Neural crest cell (in vitro differentiated cells): ENCODE measurements at regions not wholly inside any gene's neighbourhood (a gene's known extent, or its start where the extent isn't known, plus 50 kb on each side); places are given as distances from the start of the nearest gene placed in this dataset.

Source experiments
- DNase-seq: peaks from one replicate; pipeline ENCODE4 v3.0.0; 2021; ENCODE audit warnings: low read depth, mixed read lengths, low spot score
- H3K27ac Mint-ChIP-seq: one replicate; pipeline ENCODE4 v1.8.0; 2021; ENCODE audit warnings: mild to moderate bottlenecking, mixed read lengths; ENCODE audit not compliant: unreplicated experiment
- H3K27me3 Mint-ChIP-seq: 2 replicates; pipeline ENCODE4 v1.8.0; 2021; ENCODE audit warnings: low read depth, mild to moderate bottlenecking, mixed read lengths
- H3K36me3 Mint-ChIP-seq: 2 replicates; pipeline ENCODE4 v1.8.0; 2021; ENCODE audit warnings: low read depth, mild to moderate bottlenecking, mixed read lengths
- H3K4me1 Mint-ChIP-seq: 2 replicates; pipeline ENCODE4 v1.8.0; 2021; ENCODE audit warnings: mixed read lengths
- H3K4me3 Mint-ChIP-seq: one replicate; pipeline ENCODE4 v1.8.0; 2021; ENCODE audit warnings: mild to moderate bottlenecking, mixed read lengths
- H3K9me3 Mint-ChIP-seq: 2 replicates; pipeline ENCODE4 v1.8.0; 2021; ENCODE audit warnings: mixed read lengths
- TF ChIP-seq, protein P1 (sequence below): fragments of 200-600 bp; sonication (generic); conservative IDR thresholded peaks from 2 replicates; pipeline ENCODE4 v1.5.0; 2021; ENCODE audit warnings: antibody characterized with exemption, mild to moderate bottlenecking

DNA sequence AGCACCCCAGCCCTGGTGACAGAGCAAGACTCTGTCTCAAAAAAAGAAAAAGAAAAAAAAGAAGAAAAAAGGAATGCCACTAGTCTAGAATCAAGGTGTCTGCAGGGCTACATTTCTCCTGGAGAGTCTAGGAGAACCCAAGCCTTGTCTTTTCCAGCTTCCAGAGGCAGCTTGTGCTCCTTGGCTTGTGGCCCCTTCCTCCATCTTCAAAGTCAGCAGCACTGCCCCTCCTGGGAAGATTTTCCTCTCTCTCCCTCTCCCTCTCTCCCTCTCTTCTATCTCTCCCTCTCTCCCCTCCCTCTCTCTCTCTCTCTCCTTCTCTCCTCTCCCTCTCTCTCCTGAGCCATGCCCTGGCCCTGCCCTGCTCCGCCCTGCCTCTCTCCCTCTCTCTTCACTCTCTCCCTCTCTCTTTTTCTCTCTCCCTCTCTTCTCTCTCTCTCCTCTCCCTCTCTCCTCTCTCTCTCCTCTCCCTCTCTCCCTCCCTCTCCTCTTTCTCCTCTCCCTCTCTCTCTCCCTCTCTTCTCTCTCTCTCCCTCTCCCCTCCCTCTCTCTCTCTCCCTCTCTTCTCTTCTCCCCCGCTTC, 97.7 kb upstream of the FGF3 start:
- Mint-ChIP-seq H3K9me3 (no peaks in the 10 kb centered on the region), H3K36me3 (no peaks in the 10 kb centered on the region), H3K4me1 (peaks cover 3% of the 10 kb centered on the region), H3K27ac (no peak overlapping the region), H3K4me3 (no peak overlapping the region), H3K27me3 (peaks cover 36% of the 10 kb centered on the region)
- no peak for DNase-seq
- TF ChIP-seq, protein P1, sequence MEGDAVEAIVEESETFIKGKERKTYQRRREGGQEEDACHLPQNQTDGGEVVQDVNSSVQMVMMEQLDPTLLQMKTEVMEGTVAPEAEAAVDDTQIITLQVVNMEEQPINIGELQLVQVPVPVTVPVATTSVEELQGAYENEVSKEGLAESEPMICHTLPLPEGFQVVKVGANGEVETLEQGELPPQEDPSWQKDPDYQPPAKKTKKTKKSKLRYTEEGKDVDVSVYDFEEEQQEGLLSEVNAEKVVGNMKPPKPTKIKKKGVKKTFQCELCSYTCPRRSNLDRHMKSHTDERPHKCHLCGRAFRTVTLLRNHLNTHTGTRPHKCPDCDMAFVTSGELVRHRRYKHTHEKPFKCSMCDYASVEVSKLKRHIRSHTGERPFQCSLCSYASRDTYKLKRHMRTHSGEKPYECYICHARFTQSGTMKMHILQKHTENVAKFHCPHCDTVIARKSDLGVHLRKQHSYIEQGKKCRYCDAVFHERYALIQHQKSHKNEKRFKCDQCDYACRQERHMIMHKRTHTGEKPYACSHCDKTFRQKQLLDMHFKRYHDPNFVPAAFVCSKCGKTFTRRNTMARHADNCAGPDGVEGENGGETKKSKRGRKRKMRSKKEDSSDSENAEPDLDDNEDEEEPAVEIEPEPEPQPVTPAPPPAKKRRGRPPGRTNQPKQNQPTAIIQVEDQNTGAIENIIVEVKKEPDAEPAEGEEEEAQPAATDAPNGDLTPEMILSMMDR, result no peak

DNA sequence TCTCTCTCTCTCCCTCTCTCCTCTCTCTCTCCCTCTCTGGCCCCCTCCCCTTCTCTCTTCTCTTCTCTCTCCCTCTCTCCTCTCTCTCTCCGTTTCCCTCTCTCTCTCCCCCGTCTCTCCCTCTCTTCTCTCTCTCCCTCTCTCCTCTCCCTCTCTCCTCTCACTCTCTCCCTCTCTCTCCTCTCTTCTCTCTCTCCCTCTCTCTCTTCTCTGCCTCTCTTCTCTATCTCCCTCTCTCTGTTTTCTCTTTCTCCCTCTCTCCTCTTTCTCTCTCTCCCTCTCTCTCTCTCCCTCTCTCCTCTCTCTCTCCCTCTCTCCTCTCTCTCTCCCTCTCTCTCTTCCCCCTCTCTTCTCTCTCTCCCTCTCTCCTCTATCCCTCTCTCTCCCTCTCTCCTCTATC, 98.3 kb upstream of the FGF3 start:
- Mint-ChIP-seq H3K27ac (no peak overlapping the region), H3K27me3 (peaks cover 36% of the 10 kb centered on the region), H3K4me1 (peaks cover 3% of the 10 kb centered on the region), H3K9me3 (no peaks in the 10 kb centered on the region), H3K36me3 (no peaks in the 10 kb centered on the region), H3K4me3 (no peak overlapping the region)
- DNase-seq, result no peak
- TF ChIP-seq, protein P1, result no peak

DNA sequence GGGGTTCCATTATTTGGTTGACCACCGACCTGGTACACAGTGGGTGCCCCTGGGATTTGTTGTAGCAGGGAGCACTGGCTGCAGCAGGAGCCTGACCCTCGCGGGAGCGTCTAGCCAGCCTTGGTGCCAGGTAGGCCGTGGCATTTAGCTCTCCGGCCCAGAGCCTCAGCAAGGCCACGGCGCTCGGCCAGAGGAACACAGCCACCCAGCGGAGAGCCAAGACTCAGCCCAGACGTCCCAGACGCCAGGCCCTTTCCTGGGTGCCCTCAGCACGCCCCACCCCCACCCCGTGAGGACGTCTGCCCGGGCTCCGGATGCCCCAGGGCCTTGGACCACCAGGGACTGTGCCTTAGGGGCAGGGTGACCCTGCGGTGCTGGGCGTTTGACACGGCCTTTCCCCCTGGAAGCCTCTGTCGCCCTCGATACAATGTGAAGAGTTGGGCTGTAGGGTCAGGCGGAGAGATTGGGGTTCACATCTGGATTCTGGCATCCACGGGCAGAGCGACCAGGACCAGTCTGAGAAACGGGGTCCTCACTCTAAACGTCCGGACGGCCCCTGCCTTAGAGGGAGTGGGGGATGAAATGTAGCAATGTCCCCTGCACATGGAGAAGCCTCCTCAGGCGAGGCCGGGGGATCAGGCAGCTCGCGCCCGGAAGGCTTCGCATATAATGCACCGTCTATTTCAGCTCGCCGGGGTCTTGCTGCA, 99.2 kb upstream of the FGF3 start:
- Mint-ChIP-seq H3K9me3 (no peaks in the 10 kb centered on the region), H3K27ac (no peak overlapping the region), H3K27me3 (peaks cover 36% of the 10 kb centered on the region), H3K36me3 (no peaks in the 10 kb centered on the region), H3K4me3 (no peak overlapping the region), H3K4me1 (peaks cover 3% of the 10 kb centered on the region)
- TF ChIP-seq, protein P1, result no peak
- no peak for DNase-seq

GRCh38 chr11:69918938-69919650, 99.9 kb upstream of the FGF3 start:
- Mint-ChIP-seq H3K27ac (no peak overlapping the region), H3K4me3 (no peak overlapping the region), H3K27me3 (peaks cover 36% of the 10 kb centered on the region), H3K9me3 (no peaks in the 10 kb centered on the region), H3K4me1 (peaks cover 3% of the 10 kb centered on the region), H3K36me3 (no peaks in the 10 kb centered on the region)
- peak; percentile 89 for DNase-seq
- TF ChIP-seq, protein P1, result peak; percentile 97

DNA sequence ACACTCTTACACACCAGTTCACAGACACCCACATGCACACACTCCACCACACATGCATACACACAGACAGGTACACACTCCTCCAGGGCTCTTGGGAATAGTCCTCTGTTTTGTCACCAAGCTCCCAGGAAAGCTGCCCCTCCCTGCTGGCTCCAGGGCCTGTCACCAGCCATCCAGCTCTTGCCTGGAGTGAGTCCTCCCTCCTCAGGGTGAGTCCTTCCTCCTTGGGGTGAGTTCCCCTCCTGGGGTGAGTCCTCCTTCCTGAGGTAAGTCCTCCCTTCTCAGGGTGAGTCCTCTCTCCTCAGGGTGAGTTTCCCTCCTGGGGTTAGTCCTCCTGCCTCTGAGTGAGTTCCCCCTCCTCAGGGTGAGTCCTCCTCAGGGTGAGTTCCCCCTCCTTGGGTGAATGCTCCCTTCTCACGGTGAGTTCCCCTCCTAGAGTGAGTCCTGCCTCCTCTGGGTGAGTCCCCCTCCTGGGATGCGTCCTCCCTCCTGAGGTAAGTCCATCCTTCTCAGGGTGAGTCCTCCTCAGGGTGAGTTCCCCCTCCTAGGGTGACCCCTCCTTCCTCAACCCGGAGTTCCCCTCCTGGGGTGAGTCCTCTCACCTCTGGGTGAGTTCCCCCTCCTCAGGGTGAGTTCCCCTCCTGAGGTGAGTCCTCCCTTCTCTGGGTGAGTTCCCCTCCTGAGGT, 100.6 kb upstream of the FGF3 start:
- H3K27me3 Mint-ChIP-seq, result peaks cover 36% of the 10 kb centered on the region
- H3K27ac Mint-ChIP-seq, result no peak overlapping the region
- TF ChIP-seq, protein P1, result no peak
- no peak overlapping the region for H3K4me3 Mint-ChIP-seq
- peaks cover 3% of the 10 kb centered on the region for H3K4me1 Mint-ChIP-seq
- H3K36me3 Mint-ChIP-seq, result no peaks in the 10 kb centered on the region
- no peak for DNase-seq
- no peaks in the 10 kb centered on the region for H3K9me3 Mint-ChIP-seq
